Stimulated activated CD8-positive, alpha-beta memory T cell treated with anti-CD3 and anti-CD28 coated beads, Interleukin-7, amount 100 ng/mL, for 1 hour (primary cell): ENCODE measurements at regions not wholly inside any gene's neighbourhood (a gene's known extent, or its start where the extent isn't known, plus 50 kb on each side); places are given as distances from the start of the nearest gene placed in this dataset.

Experiments
- DNase-seq, 2 donors: peaks; one replicate each; pipeline ENCODE4 v3.0.0-alpha.2; 2020; ENCODE audit warnings: low read depth in 2 of 2

DNA sequence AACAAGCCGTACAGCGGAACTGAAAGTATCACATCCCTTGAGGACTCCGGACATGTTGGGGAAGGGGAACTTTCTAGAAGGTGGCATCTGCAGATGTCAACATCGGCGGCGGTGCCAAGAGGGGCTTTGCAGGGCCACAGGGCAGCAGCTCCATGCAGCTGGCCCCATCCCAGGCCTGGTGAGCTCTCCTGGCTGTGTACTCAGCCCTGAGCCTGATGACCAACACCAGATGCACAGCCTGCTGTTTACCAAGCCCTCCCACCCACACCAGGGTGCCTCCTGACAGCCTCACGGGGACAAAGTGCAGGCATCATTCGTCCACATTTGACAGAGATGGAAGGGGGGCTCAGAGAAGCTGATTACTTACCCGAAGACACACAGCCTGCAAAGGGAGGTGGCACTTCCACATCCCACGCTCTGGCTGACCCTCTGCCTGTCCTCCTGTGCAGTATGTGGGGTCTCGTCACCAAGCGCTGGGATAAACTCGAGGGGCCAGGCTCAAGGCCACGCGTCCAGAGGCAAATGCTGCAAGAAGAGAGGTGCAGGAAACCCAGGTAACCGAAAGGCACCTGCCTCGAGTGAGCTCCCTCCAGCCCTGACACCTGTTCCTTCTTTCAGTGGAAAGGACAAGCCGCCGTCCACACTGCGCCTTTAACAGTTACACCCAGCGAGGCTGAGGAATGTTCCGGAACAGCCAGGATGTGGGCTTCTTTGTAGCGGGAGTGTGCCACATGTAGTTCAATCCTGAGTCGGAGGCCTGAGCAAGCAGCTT lies 69.0 kb upstream of the ASAP2 start:
- no peak for DNase-seq

DNA sequence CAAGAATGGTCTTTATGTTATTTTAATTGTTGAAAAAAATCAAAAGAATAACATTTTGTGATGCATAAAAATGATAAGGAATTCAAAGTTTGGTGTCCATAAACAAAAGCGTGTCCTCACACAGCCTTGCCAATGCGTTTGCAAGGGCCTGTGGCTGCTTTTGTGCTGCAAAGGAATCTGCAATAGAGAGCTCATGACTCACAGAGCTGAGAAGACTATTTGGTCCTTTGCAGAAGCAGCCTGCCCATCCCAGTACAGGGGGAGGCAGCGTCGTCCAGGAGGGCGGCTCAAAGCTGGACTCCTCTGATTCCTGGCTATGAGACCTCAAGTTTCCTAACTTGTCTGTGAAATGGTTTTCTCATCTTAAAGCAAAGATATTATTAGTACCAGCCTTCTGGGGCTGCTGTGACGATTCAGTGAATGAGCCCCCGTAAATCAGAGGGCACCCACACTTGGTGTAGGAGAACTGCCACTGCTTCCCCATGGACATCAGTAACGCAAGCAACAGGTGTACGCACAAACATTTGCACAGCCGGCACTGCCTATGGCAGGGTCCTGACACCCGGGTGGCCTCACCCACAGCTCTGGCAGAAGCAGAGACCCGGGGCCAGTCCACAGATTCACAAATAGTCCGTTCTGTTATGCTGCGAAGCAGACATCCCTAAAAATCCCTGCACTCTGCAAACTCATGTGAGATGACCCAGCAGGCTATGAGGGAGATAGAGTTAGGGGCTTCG lies 70.6 kb upstream of the ASAP2 start:
- no peak for DNase-seq

DNA sequence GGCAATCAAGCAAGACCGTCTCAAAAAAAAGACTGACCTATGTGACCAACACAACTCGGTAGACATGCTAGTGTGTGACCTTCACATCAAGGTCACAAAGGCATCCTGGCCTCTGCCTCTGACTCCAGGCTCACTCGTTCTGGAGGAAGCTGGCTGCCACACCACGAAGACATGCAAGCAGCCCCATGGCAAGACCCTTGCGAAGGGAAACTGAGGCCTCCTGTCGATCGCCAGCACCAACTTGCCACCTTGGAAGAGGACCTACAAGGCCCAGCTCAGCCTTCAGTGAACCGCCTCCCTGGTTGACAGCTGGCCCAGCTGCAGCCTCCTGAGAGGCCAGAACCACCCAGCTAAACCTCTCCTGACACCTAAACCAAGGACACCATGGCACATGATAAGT lies 79.3 kb upstream of the ASAP2 start:
- DNase-seq = no peak

DNA sequence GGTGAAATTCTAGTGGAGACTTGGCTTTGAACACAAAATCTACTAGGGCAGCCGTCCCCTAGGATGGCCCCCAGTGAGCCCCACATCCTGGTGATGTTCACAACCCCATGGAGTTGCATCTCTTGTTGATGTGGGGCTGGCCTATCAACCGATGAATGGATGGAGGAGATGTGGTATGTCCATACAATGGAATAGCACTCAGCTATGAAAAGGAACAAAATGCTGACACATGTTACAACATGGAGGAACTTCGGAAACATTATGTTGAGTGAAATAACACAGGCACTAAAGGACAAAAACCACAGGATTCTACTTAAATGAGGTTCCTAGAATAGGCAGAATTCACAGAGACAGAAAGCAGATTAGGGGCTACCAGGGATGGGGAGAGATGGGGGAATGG lies 80.1 kb upstream of the ASAP2 start:
- no peak for DNase-seq

DNA sequence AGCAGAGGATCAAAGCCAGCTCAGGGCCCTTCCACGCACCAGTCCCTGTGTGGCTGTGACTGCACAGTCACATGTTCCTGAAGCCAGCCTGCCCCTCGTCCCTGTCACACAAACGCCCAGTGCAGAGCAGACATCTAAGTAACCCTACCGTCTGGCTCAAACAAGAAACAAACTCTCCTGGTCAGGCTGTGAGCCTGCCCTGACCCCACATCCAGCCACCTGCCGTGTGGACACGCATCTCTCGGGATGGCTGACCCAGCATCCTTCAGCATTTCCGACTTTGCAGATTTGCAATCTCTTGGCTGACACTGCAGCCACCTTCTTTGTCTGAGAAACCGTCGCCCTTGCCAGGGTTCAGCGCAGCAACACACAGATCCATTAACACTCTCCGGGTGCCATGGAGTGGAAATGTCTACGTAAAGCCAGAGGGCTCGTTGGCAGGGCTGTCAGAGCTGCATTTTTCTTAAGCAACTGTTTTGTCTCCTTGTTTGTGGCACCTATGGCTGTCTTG lies 82.3 kb upstream of the ASAP2 start:
- no peak for DNase-seq

DNA sequence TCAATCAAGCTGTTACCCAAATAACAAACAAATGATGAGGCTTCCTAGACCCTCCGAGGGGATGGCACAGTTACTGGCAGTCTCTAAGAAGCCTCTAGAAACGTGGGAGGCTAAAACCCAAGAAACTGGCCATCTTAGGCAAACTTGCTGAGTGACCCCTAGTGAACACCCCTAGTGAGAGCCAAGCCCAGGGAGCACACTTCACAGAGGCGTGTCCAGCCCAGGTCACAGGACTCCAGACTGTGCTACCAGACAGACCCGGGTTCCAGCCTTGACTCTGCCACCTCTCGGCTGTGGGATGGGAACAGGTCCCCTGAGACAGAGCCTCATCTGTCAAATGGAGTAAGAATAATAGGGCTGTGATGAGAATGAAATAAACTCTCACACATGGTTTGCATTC lies 83.5 kb upstream of the ASAP2 start:
- no peak for DNase-seq

DNA sequence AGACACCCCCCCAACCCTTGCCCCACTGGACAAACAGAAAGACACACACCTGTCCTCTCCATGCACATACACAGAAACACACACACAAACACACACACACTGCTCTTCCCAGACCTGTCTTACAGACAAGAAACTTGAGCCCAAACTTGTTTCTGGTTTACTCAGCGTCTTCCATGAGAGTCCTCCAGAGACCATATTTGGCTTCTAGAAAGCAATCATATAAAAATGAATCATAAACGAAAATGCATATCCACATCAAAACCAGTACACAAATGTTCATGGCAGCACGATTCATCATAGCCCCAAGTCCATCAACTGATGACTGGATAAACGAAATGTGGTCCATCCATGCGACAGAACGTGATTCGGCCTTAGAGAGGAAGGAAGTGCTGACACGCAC lies 84.2 kb upstream of the ASAP2 start:
- no peak for DNase-seq

DNA sequence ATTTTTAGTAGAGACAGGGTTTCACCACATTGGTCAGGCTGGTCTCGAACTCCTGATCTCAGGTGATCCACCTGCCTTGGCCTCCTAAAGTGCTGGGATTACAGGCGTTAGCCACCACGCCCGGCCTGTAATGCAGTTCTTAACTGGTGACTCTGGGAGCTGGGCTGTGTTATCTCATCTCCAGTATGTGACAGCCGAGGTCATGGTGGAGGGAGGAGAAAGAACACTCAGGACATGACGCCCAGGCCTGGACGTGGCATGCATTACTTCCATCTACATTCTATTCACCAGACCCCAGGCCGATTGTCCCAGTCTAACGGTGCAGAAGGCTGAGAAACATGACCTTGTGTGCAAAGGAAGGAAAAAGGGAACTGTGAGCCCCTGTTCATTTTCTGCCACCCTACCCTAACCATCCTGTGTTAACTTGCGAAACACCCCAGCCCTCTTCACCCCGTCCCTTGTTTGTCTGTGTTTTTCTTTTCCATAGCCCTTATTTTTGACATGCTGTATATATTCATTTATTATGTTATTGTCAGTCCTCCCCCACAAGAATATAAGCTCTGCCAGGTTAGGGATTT lies 88.1 kb upstream of the ASAP2 start:
- DNase-seq = no peak

DNA sequence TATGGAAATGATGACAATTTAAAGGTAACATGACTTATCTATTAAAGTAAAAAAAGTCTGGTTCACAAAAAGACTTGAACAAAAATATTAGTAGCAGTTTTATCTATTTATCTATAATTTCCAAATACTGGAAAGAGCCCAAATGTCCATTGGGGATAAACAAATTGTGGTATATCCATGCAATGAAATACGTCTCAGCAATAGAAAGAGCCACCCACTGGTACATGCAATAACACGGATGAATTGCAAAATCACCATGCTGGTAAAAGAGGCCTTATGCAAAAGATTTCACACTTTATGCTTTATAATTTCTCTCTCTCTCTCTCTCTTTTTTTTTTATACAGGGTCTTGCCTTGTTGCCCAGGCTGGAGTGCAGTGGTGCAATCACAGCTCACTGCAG lies 91.4 kb upstream of the ASAP2 start:
- DNase-seq = no peak

DNA sequence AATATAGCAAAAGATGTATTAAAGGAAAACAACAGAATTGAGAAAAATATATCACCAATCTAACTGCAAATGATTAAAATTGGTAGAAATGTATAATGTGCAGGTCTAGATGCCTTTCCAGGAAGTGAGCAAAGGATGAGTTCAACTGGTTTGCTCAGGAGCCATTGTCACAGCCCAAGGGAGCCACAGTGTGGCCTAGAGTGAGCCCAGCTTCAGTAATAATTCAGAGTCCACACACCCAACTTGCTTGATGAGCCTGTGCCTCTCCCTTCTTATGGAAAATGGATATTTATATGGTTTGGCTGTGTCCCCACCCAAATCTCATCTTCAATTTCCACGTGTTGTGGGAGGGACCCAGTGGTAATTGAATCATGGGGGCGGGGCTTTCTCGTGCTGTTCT lies 92.2 kb upstream of the ASAP2 start:
- no peak for DNase-seq

DNA sequence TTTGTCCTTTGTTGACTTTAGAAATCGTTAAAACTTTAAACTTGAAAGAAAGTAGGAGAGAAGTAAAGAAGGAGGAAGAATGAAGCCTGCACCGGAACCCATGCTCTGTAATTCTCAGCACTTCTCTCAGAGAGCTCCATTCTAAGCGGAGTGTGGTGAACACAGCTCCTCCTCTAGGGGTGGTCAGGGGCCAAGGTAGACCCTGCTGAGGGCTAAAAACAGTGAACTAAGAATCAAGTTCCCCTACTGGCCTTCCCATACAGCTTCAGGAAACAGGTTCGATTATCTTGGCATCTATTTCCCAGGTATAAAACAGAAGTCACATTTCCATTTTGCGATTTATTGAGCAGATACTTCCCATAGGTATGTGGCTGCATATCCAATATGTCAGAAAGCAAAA lies 92.7 kb upstream of the ASAP2 start:
- no peak for DNase-seq

DNA sequence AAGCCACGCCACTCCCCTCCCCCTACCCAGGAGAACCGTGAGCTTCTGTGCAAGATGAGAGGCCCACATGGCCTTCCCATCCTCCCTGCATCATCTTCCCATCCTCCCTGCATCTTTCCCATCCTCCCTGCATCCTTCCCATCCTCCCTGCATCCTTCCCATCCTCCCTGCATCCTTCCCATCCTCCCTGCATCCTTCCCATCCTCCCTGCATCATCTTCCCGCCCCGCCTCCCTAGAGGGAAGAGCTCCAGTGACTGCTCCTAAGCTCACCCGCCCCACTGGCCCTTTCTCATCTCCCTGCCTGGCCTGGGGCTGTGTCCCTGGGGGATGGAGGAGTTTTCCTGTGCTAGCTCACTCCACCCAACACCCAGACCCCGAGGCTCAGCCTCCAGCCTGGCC lies 93.3 kb upstream of the ASAP2 start:
- no peak for DNase-seq

DNA sequence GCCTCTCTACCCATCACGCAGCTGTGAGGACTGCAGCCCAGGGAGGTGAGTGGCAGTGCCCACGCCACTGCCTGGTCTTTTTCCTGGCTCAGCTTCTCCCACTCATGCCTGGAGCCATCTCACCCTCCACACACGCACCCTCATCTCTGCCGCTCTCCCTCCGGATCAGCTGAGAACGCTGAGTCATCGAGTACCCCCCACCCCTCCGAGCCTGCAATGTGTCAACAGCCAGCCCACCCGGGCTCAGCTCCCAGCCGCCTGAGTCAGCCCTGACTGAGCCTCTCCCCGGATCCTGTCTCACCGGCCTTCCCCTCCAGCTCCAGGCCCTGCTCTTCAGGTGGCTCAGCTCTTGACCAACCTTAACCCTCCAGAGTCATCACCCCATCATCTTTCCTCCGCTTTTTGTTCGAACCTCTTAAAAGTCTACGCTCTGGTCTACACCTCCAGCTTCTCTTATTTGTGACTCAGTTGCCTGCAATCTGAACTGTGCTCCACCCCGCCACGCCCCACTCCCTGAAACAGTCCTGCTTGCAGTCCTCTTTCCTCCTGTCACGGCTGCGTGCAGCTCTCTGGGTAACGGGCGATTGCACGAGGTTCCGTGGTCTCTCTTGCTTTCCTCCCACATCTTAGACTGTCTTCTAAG lies 94.4 kb upstream of the ASAP2 start:
- no peak for DNase-seq

DNA sequence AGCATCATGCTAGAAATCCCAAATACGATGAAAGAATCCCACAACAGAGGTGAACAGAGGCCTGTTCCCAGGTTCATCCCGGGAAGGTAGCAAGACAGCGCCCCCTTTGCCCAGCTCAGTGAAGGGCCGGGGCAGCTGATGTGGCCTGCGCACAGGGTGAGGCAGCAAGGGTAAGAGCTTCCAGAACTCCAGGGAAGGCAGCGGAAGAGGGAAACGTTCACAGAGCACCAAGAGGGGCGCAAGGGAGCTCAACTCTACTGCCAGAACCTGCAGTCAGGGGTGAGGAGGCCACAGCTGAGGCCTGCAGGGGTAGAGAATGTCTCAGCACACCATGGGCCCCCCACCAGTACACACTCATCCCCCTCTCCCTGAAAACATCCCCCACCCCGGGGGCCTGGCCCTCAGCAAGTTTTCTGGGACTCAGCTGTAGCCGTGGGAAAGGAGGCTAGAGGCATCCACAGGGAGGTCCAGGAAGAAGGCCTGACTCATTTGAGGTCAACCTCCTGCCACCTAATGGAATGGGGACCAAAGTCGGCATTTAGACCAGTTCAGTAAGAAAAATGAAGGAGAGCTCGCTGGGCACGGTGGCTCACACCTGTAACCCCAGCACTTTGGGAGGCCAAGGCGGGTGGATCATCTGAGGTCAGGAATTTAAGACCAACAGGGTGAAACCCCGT lies 95.6 kb upstream of the ASAP2 start:
- DNase-seq = no peak

DNA sequence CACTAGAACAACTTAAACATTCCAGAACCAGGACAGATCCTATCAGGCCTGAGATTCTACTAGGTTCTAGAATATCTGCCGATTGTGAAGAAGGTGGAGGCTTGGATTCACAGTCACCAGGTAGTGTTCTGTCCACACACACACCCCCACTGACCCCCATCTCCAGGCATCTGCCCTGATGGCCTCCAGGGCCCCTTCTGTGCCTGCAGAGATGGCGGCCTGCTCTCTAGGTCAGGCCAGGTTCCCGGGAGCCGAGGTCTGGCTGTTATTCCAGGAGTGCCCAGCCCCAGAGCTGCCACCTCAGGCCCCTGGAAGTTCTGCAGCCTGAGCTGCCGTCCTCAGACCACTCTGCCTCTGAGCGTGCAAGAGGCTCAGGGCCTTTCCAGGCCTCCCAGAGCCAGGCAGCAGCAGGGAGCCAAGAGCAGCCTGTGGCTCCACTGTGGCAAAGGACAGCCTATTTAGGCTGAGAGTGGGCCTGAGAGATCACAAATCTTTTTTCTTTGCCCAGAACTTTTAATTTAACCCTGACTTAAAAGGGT lies 96.2 kb upstream of the ASAP2 start:
- DNase-seq = no peak

DNA sequence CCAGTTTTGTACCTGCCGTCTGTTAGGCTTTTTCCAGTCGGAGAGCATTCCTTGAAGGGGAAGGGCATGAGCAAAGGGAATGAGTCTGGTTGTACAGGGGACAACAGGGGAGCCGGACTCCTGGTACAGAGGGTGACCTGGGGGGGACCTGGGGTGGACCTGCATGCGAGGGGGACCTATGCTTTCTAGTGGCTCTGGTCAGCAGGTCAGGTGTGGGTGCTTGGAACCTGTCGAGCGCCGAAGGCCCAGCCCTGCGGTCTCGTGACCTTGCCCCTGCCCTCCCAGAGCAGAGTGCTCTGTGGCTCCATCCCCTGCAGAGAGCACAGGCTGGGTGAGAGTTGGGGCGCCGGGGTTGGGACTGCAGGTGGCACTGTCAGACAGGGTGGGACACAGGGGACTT lies 96.7 kb upstream of the ASAP2 start:
- DNase-seq = no peak

DNA sequence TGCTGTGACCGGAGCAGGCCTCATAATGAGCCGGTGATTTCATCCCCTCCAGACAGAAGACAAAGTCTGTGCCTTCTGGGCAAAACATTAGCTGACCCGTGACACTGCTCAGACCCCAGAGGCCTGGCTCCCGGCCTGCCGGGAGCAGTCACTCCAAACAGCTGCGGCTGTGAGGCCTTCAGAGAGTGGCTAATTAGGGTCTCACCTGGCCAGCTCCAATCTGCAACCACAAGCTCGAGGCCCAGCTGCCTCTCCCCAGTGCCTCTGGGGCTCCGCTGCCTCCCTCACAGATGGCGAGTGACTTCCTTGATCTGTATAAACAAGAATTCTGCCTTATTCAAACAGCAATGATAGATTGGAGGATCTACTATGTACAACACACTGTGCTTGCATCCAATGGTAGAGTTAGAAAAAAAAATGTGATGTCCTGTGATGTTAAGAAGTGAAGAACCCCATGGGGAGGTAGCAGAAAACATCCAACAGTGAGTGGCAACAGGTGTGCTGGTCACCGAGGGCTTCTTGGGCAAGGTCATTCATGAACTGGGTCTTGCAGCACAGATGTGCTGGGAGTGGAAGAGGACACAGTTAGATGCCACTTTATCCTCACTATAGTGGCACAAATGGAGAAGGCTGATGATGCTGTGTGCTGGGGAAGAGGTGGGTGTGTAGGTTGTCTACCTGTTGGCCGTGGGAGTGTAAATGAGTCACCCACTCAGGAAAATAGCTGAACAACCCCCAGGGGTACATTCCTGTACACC lies 98.2 kb upstream of the ASAP2 start:
- no peak for DNase-seq

DNA sequence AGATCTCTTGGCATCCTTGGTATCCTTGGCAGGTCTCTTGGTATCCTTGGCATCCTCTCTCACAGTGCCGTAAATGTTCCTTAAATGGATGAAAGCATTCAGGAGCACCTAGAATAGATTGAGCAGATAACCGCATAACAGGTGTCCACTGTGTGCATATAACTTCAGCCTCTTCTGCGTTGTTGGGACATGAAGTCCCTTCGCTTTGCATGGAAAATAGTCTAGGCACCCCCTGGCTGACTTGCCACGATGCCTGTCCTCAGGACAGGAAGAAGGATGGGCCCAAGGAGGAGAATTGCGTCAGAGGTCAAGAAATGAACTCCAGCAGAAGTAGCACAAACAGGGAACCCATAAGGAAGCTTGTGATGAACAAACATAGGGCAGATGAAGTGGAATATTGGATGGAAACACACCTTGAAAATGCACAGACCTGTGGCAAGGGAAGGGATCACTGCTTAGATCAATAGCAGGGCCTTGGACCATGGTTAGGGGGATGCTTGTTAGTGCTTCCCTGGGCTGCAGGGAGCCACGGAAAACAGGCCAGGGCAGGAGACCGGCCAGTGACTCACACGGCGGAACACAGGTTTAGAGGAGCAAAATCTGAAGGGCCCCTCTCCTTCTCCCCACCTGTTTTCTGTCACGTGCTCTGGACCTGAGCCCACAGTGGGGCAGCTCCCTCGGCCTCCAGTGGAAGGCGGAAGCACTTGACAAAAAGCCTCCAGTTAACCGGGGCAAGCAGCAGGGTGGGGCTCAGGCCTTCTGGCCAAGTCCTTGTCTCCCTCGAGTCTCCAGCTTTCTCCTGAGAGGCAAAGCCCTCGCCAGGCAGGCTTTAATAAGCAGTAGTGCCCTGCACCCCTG lies 99.2 kb upstream of the ASAP2 start:
- DNase-seq = no peak

DNA sequence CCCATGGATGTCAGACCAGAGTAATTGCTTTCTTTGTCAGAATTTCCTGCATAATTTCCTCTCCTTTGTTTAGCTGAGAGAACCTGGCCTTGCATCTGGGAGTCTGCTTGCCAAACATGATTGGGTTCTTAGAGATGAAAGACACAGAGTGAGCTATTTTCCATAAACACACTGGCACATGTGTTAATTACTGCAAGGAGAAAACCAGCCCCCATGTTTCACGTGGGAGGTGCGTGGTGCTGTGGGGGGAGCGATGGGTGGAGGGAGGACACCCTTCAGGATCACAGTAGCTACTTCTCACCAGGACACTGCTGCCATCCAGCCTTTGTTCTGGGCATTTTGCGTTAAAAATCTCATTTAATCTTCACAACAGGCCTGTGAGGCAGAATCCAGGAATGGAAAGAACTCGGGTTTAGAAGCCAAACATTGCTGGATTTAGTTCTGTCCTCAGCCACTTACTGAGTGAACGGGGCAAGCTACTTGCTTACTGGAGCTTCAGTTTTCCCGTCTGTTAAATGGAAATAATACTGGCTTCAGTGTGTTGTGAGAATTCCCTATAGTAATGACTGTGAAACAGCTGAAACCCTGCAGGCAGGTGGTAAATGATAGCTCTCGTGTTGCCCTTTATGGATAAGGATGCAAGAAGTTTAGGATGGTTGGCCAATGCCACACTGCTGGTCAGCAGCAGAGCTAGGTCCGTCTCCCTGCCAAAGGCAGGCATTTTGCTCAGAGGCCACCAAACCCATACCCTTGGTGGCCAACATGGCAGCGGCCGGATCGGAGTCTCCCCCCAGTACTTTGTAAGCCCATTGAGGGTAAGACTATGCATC lies 100.1 kb upstream of the ASAP2 start:
- no peak for DNase-seq
